GM18508 (cell line): ENCODE measurements at regions not wholly inside any gene's neighbourhood (a gene's known extent, or its start where the extent isn't known, plus 50 kb on each side); places are given as distances from the start of the nearest gene placed in this dataset.
A peak's percentile ranks its signal among the peaks of the same experiment; 100 is the strongest.

Source experiments
- ATAC-seq: cut with Tn5 transposase; IDR thresholded peaks from one replicate; pipeline ENCODE4 v1.9.1; 2021; ENCODE audit warnings: moderate number of reproducible peaks; ENCODE audit not compliant: insufficient read depth, unreplicated experiment

DNA sequence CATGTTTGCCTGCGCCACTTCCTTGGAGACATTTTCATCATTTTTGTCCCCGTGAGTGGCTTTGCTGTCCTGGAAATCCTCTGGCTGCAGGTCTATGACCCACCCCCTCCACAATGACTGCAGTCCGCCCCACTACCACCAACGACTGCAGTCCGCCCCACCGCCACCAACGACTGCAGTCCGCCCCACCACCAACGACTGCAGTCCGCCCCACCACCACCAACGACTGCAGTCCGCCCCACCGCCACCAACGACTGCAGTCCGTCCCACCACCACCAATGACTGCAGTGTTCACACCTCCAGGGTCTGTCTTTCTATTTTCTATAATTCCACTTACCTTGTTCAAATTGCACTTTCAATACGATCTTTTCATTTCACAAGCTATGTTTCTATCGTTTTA is 820.7 kb upstream of the SALL3 start:
- ATAC-seq, result no peak

DNA sequence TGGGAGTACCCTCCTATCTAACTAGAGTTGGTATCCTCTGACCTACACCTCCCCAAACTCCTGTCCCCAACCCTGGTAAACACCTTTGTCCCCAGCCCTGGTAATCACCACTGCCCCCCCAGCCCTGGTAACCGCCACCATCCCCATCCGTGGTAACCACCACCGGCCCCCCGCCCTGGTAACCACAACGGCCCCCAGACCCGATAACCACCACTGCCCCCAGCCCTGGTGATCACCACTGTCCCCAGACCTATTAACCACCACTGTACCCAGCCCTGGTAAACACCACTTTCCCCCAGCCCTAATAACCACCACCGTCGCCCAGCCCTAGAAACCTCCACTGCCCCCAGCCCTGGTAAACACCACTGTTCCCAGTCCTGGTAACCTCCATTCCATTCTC is 820.2 kb upstream of the SALL3 start:
- no peak for ATAC-seq

DNA sequence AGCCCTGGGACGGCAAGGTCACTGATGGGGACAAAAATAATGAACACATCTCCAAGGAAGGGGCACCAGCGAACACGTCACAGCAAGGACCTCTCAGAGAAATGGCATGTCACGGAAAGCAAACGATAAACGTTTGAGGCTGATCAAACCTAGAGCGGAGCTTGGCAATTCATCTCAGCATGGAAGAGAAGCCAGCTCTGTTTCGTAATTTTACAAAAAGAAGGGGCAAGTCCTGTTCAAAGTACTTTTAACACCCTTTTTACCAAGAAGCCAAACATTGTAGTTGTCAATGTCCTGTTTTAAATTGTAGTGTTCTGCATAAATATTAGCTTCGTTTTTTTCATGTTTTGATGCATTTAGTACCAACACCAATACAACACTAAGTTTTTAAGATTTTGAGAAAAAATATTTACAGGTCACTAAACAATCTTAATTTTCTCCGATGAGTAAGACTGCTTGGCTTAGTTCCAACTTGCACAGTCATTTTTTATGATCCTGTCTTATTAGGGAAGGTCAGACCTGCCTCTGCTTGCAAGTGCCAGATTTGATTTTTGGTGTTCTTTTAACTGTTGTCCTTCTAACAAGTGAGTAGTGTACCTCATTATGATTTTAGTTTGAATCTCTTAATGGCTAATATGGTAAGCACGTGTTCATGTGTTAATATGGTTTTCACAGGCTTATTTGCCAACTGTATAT is 818.5 kb upstream of the SALL3 start:
- no peak for ATAC-seq

DNA sequence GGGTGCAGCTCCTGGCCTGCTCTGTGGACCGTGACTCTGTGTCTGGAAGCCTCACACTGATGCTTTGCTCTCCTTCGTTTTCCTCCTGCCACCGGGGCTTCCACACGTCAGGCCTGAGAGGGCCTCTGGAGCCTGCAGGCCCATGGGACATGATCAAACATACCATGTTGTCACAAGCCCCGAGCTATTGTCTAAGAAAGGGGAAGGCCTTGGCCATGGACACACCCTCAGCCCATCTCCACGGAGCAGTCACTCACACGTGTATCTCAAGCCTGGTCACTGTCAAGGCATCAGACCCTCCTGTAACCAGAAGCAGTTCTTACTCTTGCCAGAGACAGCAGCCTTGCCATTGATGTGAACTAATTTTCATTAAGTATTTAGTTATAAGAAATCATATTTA is 814.1 kb upstream of the SALL3 start:
- ATAC-seq, result no peak

DNA sequence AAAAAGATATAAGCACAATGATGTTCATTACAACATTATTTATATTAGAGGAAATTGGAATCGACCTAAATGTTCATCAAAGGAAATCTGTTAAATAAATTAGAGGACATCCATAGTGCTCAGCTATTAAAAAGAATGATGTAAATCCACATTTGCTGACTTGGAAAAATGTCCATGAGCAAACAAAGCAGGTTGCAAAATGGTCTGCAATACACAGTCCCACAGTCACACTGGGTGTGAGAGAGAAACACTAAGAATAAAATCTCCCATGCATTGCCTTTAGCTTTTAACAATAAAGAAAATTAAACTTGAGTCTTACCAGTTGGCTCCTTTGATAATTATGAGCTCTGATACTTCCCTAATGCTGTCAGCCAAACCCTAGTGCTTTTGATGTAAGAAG is 811.1 kb upstream of the SALL3 start:
- ATAC-seq, result no peak

DNA sequence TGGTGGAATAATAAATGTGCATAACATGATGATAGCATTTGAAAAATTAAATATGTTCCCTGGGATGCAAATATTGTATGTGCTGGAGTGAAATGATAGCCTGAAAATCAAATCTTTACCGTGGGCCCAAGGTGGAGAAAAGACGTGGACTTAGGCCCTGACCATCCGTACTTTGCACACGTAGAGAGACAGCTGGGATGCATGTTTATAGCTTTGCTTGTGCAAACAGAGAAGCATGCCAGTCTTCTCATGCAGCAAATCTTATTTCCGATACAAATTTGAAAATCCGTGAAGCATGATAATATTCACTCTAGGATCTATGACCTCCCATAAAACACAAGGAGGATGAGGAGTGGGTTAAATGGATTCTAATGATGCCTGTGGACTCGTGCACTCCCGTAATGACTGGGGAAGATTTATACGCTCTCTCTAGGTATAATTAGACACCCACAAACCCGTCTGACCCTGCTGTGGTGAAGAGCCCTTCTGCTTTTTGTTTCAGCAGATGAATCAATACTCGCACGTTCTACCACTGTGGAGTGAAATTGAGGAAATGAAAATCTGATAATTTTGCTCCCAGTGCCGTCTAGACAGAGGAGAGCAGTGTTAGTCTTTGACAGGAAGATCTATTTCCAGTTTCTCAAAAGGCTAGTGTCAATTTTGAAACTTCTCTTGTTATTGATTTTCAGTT is 810.3 kb upstream of the SALL3 start:
- peak; percentile 83 for ATAC-seq

DNA sequence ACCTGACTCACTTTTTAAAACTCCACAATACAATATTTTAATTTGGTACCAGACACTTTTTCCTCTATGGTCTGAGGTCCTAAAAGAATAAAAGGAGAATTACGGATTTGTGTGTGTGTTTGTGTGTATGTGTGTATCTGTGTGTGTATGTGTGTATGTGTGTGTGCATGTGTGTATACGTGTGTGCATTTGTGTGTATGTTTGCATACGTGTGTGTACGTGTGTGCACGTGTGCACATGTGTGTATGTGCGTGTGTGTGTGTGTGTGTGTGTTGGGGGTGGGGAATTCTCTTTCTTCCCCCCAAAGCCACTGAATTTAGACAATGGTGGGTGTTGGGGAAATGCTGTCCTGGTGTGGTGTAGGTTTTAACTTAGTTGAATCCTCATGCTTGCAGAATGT is 807.7 kb upstream of the SALL3 start:
- no peak for ATAC-seq

DNA sequence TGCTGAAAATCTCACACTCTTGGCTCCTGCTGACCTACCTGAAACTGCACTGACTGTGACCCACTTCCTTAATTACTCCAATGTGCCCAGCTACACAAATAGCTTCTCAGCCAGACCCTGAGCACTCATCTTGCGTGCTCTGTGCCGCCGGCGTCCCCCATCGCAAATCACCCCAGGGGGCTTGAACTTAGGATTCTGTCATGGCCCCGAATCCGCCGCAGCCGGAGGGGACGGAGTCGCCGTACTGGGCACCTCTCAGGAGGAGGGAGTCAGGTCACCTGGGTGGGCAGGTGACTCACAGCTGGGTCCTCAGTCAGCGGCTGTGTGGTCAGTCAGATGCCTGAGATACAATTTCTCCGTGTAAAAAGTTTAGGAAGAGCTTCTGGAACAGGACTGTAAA is 804.9 kb upstream of the SALL3 start:
- no peak for ATAC-seq

DNA sequence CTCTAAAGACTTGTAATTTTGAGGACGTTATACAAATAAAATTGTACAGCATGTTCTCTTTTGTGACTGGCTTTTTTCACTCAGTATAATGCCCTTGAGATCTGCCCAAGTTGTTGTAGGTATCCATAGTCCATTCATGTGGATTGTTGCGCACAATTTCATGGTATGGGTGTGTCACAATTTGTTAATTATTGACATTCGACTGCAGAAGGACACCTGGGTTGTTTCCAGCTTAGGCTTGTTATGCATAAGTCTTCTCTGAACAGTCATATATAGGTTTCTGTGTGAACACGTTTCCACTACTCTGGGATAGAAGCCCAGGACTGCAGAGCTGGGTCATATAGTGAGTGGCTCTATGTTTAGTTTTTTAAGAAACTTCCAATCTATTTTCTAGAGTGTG is 800.8 kb upstream of the SALL3 start:
- ATAC-seq, result no peak

DNA sequence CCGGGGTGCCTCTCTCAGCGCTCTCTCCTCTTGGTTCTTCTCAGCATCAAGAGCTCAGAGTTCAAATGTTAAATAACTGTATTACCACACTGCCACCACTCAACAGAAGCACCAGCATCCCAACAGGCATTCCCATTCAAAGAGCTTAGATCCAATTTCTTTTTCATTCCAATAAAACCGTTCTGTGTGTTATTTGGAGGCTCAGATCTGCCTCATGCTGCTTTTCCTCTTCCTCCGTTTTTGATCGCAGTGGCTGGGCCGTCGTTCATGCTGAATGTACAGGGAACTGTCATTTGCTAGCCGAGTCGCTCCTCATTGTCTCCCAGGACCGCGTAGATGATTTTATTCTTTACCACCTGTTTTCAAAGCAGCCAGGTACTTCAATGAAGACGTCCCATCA is 798.9 kb upstream of the SALL3 start:
- ATAC-seq, result no peak

DNA sequence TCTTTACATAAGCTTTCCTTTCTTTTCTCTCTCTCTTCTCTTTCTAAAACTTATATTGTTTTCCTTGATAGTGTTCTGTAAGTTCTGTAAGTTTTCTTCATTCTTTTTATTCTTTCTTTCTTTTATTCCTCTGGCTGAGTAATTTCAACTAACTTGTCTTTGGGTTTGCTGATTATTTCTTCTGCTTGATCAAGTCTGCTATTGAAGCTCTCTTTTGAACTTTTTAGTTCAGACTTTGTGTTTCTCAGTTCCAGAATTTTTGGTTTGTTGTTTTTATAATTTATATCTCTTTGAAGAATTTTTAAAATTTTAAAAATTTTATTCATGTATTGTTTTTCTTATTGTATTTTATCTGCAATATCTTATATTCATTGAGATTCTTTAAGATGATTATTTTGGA is 795.8 kb upstream of the SALL3 start:
- no peak for ATAC-seq

DNA sequence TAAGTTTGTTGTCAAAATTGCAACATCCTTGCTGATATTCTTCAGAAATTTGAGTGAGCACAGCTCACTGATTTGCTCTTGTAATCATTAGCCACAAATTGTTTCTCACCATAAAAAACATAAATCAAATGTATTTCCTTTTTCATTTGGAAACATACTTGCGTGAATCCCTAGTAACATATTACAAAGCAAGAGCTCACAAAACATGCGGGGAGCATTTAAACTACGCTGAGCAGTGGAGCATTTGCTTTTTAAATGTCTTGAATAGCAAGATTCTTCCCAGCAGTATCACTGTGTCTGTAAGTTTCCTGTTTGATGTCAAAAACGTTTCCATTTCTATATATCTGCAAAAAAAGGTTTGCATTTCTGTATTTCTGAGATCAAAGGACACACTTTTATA is 788.3 kb upstream of the SALL3 start:
- ATAC-seq, result no peak

DNA sequence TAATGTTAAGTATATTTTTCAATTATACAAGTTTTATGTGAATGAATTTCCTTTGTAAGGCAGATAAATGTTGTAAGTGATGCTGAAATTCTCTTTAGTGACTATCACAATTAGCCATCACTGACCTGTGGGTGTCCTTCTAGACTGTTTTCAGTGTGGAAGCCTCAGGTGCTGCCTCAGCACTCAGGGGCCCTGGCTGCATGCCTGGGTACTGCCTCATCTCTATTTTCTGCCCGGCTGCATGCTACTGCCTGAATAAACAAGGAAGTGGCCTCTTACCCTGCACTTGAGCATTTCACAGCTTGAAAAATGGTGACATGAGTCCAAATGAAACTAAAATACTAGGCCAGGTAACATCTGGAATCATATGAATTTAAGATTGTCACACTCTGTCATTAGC is 787.6 kb upstream of the SALL3 start:
- no peak for ATAC-seq

DNA sequence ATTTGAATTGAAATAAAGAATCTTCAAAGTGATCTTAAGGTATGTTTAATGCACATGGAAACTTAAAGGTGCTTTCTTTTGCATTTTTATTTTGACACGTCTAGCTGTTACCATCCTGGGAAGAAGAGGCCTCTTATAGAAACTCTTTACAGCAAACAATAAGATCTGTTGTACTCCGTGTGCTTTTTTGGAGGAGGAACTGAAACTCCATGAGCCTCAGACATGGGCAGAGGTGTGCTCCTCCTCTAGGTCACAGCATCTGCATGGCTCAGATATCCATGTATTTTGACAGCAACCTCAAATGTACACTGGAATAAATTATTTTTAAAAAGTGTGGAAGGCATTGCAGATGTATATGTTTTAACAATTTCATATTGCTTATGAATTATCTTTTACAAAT is 783.3 kb upstream of the SALL3 start:
- no peak for ATAC-seq

DNA sequence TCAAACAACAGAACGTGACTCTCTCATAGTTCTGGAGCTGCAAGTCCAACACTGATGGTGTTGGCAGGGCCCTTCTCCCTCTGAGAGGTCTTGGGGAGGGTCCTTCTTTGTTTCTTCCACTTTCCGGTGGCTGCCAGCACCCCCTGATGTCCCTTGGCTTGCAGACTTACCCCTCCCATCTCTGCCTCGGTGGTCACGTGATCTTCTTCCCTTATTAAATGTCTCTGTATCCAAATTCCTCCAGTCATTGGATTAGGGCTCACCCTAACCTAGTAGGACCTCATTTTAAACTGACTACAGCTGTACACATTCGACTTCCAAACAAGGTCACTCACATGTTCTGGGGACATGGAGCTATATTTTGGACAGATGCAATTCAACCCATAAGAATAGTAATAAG is 780.6 kb upstream of the SALL3 start:
- ATAC-seq, result no peak

DNA sequence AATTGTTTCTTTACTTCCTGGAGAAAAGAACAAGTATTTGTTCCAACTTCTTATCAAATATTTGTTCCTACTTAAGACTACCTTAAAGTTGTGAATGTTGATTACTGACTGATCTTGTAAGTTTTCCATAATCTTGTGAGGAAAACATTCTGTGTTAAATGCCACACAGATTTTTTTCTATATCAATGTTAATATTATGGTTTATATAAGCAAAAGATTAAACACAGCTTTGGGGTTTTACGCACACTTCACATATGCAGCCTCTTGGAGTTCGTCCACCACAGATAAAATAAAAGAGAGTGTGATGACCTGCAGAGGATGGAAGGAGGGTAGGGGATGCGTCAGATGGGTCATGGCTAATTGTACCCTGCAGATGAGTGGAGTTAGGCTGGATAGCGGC is 780.0 kb upstream of the SALL3 start:
- ATAC-seq, result no peak

DNA sequence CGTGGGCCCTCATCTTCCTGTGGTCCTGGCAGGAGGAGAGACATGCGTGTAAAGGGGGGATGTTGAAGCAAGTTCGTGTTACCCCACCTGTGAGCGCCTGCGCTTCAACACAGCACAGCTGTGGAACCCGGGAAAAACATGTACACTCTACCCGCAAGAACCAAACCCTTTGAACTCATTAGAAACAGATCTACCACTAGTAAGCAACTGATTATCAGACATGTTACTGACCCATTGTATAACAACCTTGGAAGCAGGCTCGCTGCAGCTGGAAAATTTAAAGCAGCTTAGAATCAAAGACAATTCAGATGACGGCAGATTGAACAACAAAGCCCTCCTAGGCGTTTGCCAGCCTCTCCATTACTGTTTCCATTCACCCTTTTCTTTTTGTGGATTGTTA is 771.7 kb upstream of the SALL3 start:
- ATAC-seq, result no peak

DNA sequence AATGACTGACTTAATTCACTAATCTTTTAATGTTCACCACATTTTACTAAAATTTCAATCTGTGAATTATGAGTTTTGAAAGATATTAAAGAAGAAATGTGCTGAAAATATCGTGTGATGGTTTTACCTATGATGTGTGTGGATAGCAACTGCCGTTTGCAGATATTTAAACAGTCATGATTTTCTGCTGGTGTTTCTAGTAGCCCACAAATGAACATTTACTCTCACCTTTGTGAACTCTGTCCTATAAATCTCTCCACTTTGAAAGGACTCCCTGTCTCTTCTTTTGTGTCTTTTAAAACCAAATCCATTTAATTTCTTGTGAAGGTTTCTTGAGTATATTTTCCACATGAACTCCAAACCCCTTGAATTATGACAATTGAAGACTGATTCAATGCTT is 771.2 kb upstream of the SALL3 start:
- no peak for ATAC-seq

DNA sequence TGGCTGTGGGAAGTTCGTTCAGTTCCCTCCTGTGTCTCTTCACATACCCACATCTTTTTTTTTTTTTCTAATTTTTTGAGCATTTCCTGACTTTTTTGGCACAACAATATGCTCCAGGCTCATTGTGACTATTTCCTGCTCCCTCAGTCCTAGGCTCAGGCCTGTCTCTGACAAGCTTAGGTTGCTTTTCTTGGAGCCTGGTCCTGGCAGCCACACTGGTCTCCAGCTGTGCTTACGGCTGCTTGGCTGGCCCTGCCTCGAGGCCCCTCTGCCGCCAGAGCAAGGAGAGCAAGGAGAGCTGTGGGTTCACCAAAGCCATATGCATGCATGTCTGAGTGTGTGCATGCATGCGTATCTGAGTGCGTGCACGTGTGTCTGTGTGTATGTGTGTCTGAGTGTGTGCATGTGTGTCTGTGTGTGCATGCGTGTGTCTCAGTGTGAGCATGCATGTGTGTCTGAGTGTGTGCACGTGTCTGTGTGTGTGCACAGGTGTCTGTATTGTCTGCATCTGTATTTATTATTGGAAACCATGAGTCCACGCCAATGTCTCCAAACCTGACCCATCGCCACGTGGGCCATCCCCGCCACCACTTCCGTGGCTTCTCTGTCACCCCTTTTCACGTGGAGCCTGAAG is 766.1 kb upstream of the SALL3 start:
- no peak for ATAC-seq

DNA sequence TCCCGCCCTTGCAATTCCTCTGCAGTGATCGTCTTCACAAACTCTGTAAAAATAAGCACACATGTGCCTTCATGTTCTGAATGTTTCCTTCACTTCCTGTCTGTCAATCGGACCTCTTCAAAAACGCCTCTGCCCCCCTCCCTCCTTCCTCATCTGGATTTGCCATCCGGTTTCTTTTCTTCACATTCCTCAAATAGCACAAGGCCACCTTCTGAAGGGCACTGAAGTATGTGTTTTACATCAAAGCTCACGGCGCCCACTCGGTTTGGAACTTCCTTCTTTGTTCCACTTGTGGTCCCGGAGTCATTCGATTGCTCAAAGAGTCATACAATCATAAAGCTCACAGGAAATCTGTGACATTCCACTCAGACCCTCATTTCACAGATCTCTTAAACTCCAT is 758.1 kb upstream of the SALL3 start:
- no peak for ATAC-seq

DNA sequence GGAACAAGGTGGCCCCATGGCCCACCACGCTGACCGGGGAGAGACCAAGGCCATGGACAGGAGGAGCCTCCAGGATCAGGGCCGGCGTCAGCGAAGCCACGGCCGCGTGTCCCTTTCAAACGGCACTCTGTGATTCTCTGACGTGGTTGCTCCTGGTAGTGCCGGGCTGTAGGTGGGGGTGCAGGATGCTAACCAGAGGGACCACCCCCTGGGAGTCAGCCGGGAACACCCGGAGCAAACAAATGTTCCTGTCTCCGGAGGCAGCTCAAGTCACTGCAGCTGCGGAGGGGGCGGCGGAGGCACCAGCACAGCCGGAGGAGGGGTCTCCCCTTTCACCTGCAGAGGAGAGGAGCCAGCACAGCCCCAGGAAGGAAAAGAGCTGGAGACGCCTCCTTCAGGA is 750.6 kb upstream of the SALL3 start:
- ATAC-seq, result no peak

DNA sequence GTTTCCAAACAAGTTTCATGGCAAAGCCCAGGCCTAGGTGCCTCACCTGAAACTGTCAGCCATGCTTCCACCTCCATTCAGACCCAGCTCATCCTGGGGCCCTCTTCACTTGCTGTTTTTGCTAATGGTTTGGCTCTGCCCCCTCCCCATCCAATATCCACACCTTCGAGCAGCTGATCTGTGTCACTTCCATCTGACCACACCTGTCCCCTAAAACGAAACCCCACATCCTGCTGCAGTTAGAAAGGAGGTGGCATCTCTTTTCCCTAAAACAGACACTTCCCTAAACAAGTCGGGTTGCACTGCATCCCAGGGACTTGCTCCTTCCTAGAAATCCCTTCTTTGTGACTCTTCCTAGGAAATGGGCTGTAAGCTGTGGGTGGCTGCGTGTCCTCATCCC is 748.7 kb upstream of the SALL3 start:
- ATAC-seq, result no peak
